22Rv1 (cell line): ENCODE measurements at regions not wholly inside any gene's neighbourhood (a gene's known extent, or its start where the extent isn't known, plus 50 kb on each side); places are given as distances from the start of the nearest gene placed in this dataset.

ENCODE experiments used
- CTCF ChIP-seq: fragments of 450-650 bp; IDR thresholded peaks from 2 replicates; pipeline ENCODE4 v1.5.1; 2017; ENCODE audit warnings: mild to moderate bottlenecking
- ZFX ChIP-seq: fragments of 450-650 bp; IDR thresholded peaks from 2 replicates; pipeline ENCODE4 v1.6.1; 2017; ENCODE audit warnings: antibody characterized with exemption, borderline replicate concordance

GRCh38 chr1:63266857-63267256, 55.5 kb upstream of the FOXD3 start:
- TF ChIP-seq CTCF (no peak), ZFX (no peak)
